LoVo (cell line): ENCODE measurements at regions not wholly inside any gene's neighbourhood (a gene's known extent, or its start where the extent isn't known, plus 50 kb on each side); places are given as distances from the start of the nearest gene placed in this dataset.
"Not testable (repeated sequence)": the region's sequence is repeated elsewhere in the genome, so short reads cannot be mapped to it uniquely, and the experiment has no call there.

Experiments
- DNase-seq: peaks from one replicate; pipeline ENCODE4 v3.0.0-alpha.2; 2016; ENCODE audit warnings: low spot score

DNA sequence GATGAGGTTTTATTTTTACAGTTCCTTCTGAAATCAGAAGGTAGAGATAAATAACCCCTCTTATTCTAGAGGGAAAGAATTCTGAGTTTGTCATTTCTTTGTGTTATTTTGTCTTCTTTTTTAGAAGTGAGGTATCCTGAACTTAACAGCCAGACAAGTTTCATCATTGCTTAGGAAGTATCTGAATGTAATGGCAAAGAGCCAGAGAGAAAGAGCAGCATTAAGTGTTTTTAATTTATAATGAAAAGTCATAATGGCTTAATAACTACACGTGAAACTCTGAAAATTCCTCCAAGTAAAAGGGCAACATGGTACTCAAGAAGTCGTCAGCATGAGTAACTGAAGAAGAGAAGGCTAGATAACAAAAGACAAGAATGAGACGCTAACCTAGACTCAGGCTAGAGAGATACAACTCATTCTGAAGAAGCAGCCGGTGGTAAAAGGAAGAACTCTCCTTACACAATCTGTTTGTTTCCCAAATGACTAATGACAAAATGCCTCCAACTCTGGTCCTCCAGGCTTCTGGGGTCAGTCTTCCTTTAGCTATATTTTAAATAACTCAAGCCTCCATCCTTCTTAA, 116.2 kb upstream of the NECTIN3 start:
- no peak for DNase-seq

GRCh38 chr3:110956081-110956480, 115.5 kb upstream of the NECTIN3 start:
- DNase-seq = no peak

DNA sequence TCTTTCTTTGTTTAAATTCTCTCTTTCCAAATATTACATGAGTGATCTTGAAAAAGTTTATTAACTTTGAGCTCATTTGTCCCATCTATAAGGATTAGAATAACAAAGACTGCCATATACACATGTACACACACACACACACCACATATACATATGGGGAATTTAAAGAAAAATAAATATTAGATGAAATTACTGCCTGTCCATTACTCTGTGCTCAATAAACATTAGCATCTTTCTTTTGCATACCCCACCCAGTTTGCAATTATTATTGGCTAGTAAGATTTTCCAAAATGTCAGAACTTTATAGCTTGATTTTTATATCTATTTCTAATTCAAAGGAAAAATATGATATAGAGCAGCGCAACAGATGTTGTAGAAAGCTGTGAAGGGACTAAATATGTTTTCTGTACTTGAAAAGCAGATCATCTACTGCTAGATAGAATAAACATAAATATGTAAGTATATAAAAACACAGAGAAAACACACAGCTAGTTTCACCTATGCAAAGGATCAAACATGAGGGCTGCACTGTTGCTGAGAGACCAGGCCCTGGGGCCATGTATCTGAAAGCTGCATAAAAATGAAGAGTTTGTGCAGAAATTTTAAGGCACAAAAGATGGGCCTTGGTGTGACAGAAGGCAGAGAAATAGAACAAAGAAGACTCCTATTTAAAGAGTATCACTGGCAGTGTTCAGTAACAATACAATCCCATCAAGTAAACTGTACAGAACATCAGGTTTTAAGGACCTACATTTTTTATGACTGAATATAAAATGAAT, 114.2 kb upstream of the NECTIN3 start:
- DNase-seq = no peak

DNA sequence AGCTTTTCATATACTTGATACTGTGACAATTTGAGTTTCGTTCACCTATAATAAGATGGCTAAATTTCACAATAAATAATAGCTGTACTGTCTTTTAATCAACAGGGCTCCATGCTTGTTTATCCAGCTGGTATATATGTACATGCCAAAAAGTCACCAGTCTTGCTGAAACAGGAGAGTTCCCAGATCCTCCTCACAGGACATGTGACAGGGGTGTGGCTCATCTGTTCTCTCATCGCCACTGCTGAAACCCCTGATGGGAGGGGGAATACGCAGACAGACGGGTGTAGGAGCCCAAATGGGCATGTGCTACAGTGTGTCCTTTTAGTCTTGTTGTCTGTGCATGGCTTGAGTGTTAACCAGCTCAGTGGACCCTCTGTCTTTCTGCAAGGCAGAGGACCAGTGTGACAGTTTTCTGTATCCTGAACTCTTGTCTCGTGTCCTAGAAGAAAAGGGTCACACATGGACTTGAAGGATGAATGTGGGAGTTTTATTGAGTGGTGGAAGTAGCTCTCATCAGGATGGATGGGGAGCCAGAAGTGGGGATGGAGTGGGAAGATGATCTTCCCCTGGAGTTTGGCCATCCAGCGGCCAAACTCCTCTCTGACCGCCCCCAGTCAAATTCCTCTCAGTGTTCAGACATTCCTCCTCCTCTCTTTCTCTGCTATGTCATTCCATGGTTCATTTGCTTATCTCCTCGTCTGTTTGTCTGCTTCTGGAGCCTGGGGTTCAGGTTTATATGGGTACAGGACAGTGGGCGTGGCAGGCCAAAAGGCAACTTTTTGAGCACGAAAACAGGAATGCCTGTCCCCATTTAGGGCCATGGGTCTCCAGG, 113.1 kb upstream of the NECTIN3 start:
- no peak for DNase-seq

DNA sequence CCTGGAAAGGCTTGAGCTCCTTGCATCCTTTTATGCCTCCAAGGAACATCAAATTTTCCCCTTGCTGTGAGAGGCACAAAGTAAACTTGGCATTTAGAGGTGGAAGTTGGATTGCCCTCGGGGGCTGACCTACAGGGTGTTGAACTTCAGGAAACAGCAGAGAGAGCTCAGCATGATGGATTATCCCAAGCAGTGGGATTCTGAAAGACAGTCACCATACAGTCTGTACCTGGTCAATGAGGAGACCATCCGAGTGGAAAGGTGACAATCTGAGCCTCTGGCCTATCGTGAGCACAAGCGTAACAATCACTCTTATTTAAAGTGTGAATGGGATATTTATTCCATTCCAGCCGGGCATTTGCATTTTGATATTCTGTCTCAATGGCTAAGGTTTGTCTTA, 105.6 kb upstream of the NECTIN3 start:
- no peak for DNase-seq

DNA sequence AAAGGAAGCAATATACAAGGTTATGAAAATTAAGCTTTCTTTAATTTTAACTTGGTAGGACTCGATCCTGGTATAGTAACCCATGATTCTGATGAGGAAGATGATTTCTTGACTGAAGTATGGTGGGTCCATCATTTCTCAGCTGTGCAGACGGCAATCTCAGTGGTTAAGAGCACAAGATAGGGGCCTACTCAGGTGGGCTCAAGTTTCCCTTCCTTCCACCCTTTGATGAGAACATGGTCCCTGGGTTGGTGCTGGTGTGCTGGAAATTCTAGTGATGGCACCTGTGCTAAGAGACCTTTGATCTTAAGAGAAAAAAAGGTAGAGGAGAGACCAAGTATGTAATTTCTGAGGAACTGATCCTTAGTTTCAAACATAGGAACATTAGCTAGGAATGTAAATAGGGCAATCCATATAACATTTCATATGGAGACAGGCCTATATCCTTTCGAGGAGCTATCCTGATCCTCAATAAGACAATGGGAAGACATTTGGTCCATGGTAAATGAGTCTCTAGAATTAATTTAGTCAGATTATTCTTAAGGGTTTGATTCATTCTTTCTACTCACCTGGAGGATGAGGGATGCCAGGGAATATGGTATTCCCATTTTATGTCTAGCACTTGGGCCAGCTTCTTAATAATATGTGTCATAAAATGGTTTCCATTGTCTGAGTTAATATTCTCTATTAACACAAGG, 104.5 kb upstream of the NECTIN3 start:
- DNase-seq = no peak

DNA sequence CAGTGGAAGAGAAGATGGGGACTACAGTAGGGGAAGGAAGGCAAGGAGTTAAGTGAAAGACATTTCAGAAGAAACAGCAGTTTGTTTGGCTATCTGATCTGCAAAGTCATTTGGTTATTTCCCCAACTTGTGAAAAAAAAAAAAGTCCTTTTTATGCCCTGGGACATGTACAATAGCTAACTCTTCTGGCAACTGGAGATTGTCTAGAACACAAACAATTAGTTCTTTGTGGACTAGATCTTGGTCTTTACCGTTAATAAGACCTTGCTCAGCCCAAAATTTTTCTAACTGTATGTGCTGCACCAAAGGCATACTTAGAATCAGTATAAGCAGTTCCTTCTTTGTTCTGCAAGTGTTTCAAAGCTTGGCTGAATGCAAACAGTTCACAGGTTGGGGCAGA, 103.5 kb upstream of the NECTIN3 start:
- no peak for DNase-seq

DNA sequence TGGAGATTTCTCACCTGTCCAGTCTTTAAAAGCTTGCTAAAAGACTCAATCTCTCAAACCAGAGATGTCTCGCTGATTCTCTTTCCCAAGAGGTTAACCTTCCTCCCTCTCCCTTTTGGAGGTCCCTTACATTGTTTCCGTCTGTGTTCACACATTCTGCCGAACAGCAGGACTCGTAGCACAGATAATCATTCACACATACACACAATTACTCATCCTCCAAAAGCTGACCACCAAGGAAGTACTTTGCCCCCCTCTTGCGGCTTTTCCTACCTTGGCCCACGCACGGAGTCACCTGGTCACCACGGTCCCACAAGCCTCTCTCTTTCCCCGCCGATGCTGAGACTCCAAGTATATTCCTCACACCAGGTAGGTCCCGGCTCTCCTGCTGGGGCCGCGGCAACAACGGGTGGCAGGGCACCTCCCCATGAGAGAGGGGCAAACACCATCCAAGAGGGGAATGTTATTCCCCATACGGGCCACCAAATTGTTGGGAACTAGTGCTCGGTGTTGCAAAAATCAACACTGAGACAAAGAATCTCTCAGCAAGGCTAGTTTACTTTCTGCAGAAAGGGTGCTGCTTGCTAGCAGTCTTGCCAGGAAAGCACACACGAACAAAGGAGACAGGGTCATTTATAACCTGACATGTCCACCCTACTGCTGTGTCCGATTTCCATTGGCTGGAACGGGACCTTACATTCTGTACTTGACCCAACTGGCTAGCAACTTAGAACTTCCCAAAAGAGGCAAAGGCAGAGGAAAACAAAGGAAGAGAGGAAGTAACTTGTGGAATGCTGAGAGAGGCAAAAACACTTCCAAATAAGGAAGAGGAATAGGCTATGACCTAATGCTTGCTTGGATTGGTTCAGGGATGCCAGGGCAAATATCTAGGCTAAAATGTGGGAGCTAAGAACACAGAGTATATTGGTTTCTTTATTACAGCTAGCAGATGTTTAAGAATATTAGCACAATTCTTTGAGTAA, 102.1 kb upstream of the NECTIN3 start:
- no peak for DNase-seq

DNA sequence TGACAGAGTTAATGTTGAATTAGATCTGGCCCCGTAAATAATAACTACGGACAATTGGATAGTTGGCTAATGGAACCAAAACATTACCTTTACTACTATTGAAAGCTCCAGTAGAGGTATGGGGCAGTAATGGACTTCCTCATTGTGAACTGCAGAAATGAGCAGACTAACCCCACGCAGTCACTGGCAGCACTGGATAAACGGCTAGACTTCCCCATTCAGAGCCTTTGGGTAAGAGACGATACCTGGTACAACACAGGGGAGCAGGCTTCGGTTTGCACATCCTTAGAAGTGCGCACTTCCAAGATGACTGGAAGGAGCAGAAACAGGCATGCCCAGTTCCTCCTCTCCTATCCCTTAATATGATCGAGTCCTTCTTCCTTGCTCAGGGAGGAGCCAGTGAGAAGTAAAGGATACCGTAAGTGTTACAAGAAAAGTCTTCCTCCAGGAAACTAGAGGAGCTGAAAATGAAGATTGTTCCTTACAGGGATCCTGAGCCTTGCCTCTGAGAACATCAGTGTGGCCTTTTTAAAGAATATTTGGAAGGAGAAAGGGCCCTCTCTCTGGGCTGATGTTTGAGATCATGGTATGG, 100.5 kb upstream of the NECTIN3 start:
- DNase-seq = peak; percentile 23

- no peak for DNase-seq
Observed at GRCh38 chr3:110973263-110973895, 98.2 kb upstream of the NECTIN3 start.

DNA sequence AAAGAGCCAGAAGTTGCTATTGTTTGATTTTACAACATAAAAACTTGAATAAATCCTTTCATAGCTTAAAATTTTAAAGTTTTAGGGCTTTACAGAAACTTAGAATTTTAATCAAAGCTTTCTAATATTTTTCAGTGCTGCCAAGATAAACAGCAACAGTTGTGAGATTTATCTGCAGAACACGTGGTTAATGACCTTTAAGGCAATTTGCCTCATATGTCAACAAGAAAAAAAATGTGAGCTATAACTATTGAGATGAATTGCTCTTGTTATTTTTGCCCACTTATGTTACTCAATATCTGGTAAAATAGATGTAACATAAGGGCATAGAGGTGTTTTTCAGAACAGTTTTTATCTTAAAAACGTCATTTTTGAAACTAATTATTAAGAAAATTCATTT, 96.7 kb upstream of the NECTIN3 start:
- no peak for DNase-seq

DNA sequence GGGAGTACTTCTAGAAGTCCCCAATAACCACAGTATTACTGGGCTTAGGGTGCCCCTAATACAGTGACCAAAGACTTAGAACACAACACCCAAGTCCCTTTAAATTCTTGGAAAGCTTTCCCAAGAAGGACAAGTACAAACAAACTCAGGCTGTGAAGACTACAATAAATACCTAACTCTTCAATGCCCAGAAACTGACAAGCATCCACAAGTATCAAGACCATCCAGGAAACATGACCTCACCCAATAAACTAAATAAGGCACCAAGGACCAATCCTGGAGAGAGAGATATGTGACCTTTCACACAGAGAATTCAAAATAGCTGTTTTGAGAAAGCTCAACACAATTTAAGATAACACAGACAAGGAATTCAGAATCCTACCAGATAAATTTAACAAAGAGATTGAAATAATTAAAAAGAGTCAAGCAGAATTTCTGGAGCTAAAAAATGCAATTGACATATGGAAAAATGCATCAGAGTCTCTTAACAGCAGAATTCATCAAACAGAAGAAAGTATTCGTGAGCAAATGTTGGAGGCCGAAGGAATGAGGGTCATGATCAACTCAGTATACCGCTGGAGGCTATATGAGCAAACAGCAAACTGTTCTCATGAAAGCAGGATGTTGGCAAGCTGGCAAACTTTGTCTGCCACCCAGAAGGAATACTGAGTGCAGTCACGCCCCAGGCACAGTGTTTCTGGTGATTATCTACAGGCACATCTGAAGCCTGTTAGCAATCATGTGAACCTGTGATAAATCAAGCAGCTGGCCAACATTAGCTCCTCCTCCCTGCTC, 87.0 kb upstream of the NECTIN3 start:
- no peak for DNase-seq

- no peak for DNase-seq
Observed at GRCh38 chr3:110989446-110989845, 82.2 kb upstream of the NECTIN3 start.

DNA sequence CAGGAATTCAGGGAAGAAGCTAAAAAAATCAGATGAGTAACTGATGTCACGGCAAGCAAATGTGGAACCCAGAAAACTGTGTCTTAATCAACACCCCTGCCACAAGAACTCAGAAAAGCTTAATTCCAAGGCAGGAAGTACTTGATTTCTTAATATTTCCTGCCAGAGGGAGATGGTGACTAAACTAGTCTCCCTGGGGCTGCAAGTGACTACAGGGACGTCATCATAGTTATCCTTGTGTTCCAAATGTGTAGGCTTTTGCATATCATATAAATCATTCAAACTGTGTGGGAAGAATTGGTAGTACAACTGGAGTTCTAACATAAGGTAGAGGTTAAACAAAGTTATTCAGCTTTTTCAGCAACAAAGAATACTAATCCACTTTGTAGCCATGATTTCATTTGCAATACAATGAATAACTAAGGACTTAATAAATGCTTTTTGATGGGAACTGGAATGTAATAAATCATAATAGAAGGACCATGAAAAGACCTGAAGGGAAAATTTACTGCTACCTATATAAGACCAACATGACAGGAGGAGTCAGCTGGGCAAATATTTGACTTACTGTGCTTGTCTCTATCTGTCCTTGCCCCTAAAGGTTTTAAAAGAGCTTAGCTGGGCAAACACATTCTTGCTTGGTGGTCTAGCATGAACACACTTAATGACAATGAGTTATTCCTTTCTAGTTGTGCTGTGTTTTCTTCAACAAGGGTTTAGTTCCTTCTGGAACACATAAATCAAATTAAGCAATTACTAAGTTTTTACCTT, 76.0 kb upstream of the NECTIN3 start:
- DNase-seq = no peak

GRCh38 chr3:110998766-110999165, 72.8 kb upstream of the NECTIN3 start:
- DNase-seq = not testable (repeated sequence)

DNA sequence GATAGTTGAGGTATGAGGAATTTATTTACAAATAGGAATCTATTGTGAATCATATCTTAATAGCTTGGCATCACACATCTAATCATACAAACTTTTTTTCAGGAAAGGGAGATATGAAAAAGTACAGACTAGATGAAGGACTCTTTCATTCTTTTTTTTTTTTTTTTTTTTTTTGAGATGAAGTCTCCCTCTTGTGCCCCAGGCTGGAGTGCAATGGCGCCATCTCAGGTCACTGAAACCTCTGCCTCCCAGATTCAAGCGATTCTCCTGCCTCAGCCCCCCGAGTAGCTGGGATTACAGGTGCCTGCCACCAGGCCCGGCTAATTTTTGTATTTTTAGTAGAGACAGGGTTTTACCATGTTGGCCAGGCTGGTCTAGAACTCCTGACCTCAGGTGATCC, 65.1 kb upstream of the NECTIN3 start:
- not testable (repeated sequence) for DNase-seq

- no peak for DNase-seq
Observed at GRCh38 chr3:111012388-111013248, 59.0 kb upstream of the NECTIN3 start.
